ENCODE measurements at regions not wholly inside any gene's neighbourhood (a gene's known extent, or its start where the extent isn't known, plus 50 kb on each side); places are given as distances from the start of the nearest gene placed in this dataset.

DNA sequence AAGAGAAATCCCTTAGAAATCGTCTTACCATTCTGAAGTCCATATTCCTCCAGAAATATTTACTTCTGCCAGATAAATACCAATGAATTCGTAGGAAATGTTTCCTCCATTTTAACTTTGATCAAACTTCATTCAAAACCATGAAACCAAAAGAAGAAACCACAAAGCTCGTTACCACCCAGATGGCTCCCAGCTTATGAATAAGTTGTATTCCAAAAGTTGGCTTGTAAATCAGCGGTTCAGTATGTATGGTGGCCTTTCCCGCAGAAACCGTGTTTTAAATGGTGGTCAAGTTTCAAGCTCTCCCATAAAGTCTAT, 73.6 kb upstream of the RIPOR2 start:
- Histone ChIP-seq H4K5ac (ENCODE audit: insufficient read length, low read depth, low read length) (no peak overlapping the region), H2AFZ (ENCODE audit: low read length) (no peak overlapping the region), H3K79me1 (ENCODE audit: low read depth, low read length) (no peaks in the 10 kb centered on the region), H3K23ac (ENCODE audit: insufficient read length) (no peak overlapping the region), H2BK20ac (ENCODE audit: low read length) (no peak overlapping the region), H3K9ac (replicated peaks in 1 of 4; ENCODE audit: extremely low read depth in 1 of 4, low read depth in 3 of 4, low read length in 3 of 4) (no peak overlapping the region), H3K36me3 (ENCODE audit: control insufficient read depth in 2 of 4, insufficient read depth in 4 of 4, low read length in 3 of 4) (no peaks in the 10 kb centered on the region), H3K79me2 (ENCODE audit: control insufficient read depth in 1 of 2, insufficient read depth in 2 of 2, low read length in 2 of 2) (no peaks in the 10 kb centered on the region), H3K56ac (replicated peaks; ENCODE audit: insufficient read length, low read depth, low read length) (no peak overlapping the region), H4K8ac (ENCODE audit: extremely low read depth, insufficient read depth, low read length) (no peak overlapping the region), H2BK15ac (ENCODE audit: low read length) (no peak overlapping the region), H4K20me1 (replicated peaks in 1 of 2; ENCODE audit: control insufficient read depth in 1 of 2, insufficient read depth in 2 of 2, low read length in 2 of 2) (no peaks in the 10 kb centered on the region), H2BK5ac (ENCODE audit: low read depth, low read length) (no peak overlapping the region), H2BK120ac (replicated peaks; ENCODE audit: low read depth, low read length) (no peak overlapping the region), H2BK12ac (ENCODE audit: low read depth, low read length) (no peak overlapping the region), H3K14ac (ENCODE audit: insufficient read length) (no peak overlapping the region), H3K4me2 (ENCODE audit: insufficient read depth in 1 of 2, low read depth in 2 of 2, low read length in 2 of 2) (no peak overlapping the region), H3K4ac (replicated peaks; ENCODE audit: insufficient read length, low read depth, low read length) (no peak overlapping the region), H3K4me1 (replicated peaks in 1 of 4; ENCODE audit: control insufficient read depth in 3 of 4, insufficient read depth in 4 of 4, low read length in 3 of 4) (peaks cover 0 to 4% (median 2%) of the 10 kb centered on the region in 4 experiments; a peak in 2 of 7 replicates), H3K23me2 (ENCODE audit: low read depth, low read length) (no peaks in the 10 kb centered on the region), H3K4me3 (ENCODE audit: extremely low read depth in 1 of 4, insufficient read depth in 2 of 4, low read depth in 3 of 4, low read length in 4 of 4) (no peak overlapping the region), H4K91ac (replicated peaks; ENCODE audit: insufficient read length, low read length) (no peak overlapping the region), H3K27me3 (replicated peaks in 1 of 4; ENCODE audit: control insufficient read depth in 3 of 4, extremely low read depth in 1 of 4, insufficient read depth in 3 of 4, low read length in 3 of 4) (no peaks in the 10 kb centered on the region), H3K27ac (ENCODE audit: low read depth, low read length) (no peak overlapping the region), H3K18ac (ENCODE audit: extremely low read depth, low read length) (no peak overlapping the region), H3K9me3 (ENCODE audit: insufficient read depth in 2 of 2, low read depth in 1 of 2, low read length in 1 of 2) (no peaks in the 10 kb centered on the region), H2AK5ac (ENCODE audit: low read depth, low read length) (no peak overlapping the region)
- ChIA-PET POLR2A (ENCODE audit: partially characterized antibody) (no interaction called here), CTCF (ENCODE audit: partially characterized antibody) (interaction anchor here (0.9 to 2.5 kb wide), 10 partner anchors 9 to 214 kb away, joined by 3 to 20 read pairs (median 4); no protein-coding TSS in a partner anchor)
- WGBS, 2 experiments (ENCODE audit: extremely low coverage in 1 of 2, insufficient coverage in 1 of 2, insufficient read length in 1 of 2, insufficient replicate concordance in 2 of 2, low coverage in 1 of 2, low lambda C conversion rate in 2 of 2, missing lambda C conversion rate in 1 of 2), result 94% methylated on average over 6 of the region's 6 CpGs; no CpG with 5 or more reads in 1 of the 2 experiments
- FAIRE-seq (no peak), DNase-seq (ENCODE audit: low read depth in 1 of 2, low spot score in 2 of 2) (no peak)
- no peak for TF ChIP-seq HDAC2 (IDR thresholded peaks at IDR 0.05; ENCODE audit: borderline replicate concordance in 1 of 2, low read depth in 2 of 2, low read length in 2 of 2)
- no peak for TF ChIP-seq CTBP2 (IDR thresholded peaks at IDR 0.05; ENCODE audit: borderline replicate concordance, insufficient read depth, insufficient read length, low read length)
- no peak for TF ChIP-seq POU5F1 (IDR thresholded peaks at IDR 0.05; ENCODE audit: low read depth, low read length)
- TF ChIP-seq SP4 (IDR thresholded peaks at IDR 0.05; ENCODE audit: low read length), result no peak
- TF ChIP-seq SIRT6 (IDR thresholded peaks at IDR 0.05; ENCODE audit: low read length), result no peak
- no peak for TF ChIP-seq FOSL1 (IDR thresholded peaks at IDR 0.05; ENCODE audit: insufficient read depth, low read depth, low read length)
- TF ChIP-seq, protein P1, sequence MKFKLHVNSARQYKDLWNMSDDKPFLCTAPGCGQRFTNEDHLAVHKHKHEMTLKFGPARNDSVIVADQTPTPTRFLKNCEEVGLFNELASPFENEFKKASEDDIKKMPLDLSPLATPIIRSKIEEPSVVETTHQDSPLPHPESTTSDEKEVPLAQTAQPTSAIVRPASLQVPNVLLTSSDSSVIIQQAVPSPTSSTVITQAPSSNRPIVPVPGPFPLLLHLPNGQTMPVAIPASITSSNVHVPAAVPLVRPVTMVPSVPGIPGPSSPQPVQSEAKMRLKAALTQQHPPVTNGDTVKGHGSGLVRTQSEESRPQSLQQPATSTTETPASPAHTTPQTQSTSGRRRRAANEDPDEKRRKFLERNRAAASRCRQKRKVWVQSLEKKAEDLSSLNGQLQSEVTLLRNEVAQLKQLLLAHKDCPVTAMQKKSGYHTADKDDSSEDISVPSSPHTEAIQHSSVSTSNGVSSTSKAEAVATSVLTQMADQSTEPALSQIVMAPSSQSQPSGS (IDR thresholded peaks at IDR 0.05; ENCODE audit: low read length), result no peak
- TF ChIP-seq NANOG (IDR thresholded peaks at IDR 0.05; ENCODE audit: insufficient read depth, low read depth, low read length, poor library complexity, severe bottlenecking), result no peak
- TF ChIP-seq, protein P2, sequence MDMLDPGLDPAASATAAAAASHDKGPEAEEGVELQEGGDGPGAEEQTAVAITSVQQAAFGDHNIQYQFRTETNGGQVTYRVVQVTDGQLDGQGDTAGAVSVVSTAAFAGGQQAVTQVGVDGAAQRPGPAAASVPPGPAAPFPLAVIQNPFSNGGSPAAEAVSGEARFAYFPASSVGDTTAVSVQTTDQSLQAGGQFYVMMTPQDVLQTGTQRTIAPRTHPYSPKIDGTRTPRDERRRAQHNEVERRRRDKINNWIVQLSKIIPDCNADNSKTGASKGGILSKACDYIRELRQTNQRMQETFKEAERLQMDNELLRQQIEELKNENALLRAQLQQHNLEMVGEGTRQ (IDR thresholded peaks at IDR 0.05; ENCODE audit: low read length), result no peak
- TF ChIP-seq KDM5A (IDR thresholded peaks at IDR 0.05; ENCODE audit: low read length), result no peak

Measured in H1 (cell line).